ENCODE measurements at regions not wholly inside any gene's neighbourhood (a gene's known extent, or its start where the extent isn't known, plus 50 kb on each side); places are given as distances from the start of the nearest gene placed in this dataset.

- TF ChIP-seq ZNF124 (CRISPR knock-in tag; IDR thresholded peaks at IDR 0.05) = no peak
- no peak for TF ChIP-seq KLF9 (CRISPR knock-in tag; IDR thresholded peaks at IDR 0.05; ENCODE audit: low read depth)
- 0 out of 2 replicates have a peak, but pooled peaks have one; percentile 30 for TF ChIP-seq HINFP (CRISPR knock-in tag; IDR thresholded peaks at IDR 0.05; ENCODE audit: low read depth)
- TF ChIP-seq HMG20B (CRISPR knock-in tag; conservative IDR thresholded peaks at IDR 0.05) = no peak
- no peak for TF ChIP-seq SUZ12 (IDR thresholded peaks at IDR 0.05; ENCODE audit: low read depth, low read length)
- no peak for TF ChIP-seq ZBED4 (CRISPR knock-in tag; IDR thresholded peaks at IDR 0.05; ENCODE audit: borderline replicate concordance)
- TF ChIP-seq ZNF639 (CRISPR knock-in tag; conservative IDR thresholded peaks at IDR 0.05) = no peak
- TF ChIP-seq ZBTB21 (CRISPR knock-in tag; IDR thresholded peaks at IDR 0.05) = no peak
- peak; percentile 39 to 51; a peak in 3 of 4 replicates for TF ChIP-seq HMGXB4 (CRISPR knock-in tag; IDR thresholded peaks at IDR 0.05; ENCODE audit: borderline replicate concordance in 1 of 2, low read depth in 1 of 2)
- no peak for TF ChIP-seq XBP1 (CRISPR knock-in tag; IDR thresholded peaks at IDR 0.05)
- TF ChIP-seq ZHX1 (CRISPR knock-in tag; IDR thresholded peaks at IDR 0.05; ENCODE audit: low read depth) = no peak
- TF ChIP-seq NCOR1 (IDR thresholded peaks at IDR 0.05; ENCODE audit: borderline replicate concordance, low read length) = no peak
- TF ChIP-seq FOXK2 (IDR thresholded peaks at IDR 0.05) = no peak
- TF ChIP-seq ZNF143 (CRISPR knock-in tag; IDR thresholded peaks at IDR 0.05) = no peak
- TF ChIP-seq MAFG (CRISPR knock-in tag; IDR thresholded peaks at IDR 0.05) = no peak
- no peak for TF ChIP-seq PBX3 (CRISPR knock-in tag; IDR thresholded peaks at IDR 0.05; ENCODE audit: borderline replicate concordance)
- TF ChIP-seq SRY (CRISPR knock-in tag; IDR thresholded peaks at IDR 0.05) = 0 out of 2 replicates have a peak, but pooled peaks have one; percentile 24
- TF ChIP-seq RNF2 (conservative IDR thresholded peaks at IDR 0.05; ENCODE audit: low read depth) = no peak
Observed at GRCh38 chr5:60487885-60488442, 212.0 kb downstream of the DEPDC1B start (continued).
